ENCODE measurements at regions not wholly inside any gene's neighbourhood (a gene's known extent, or its start where the extent isn't known, plus 50 kb on each side); places are given as distances from the start of the nearest gene placed in this dataset.
A peak's percentile ranks its signal among the peaks of the same experiment; 100 is the strongest.

- DNase-seq (ENCODE audit: low spot score): no peak
Measured at GRCh38 chr2:196316050-196316430, 144.7 kb upstream of the STK17B start.

GRCh38 chr2:196318517-196319377 is 147.4 kb upstream of the STK17B start:
- DNase-seq (ENCODE audit: low spot score): no peak

GRCh38 chr2:196322973-196323810 is 151.8 kb upstream of the STK17B start:
- DNase-seq (ENCODE audit: low spot score): no peak

- DNase-seq (ENCODE audit: low spot score): no peak
Measured at GRCh38 chr2:196324211-196324610, 152.8 kb upstream of the STK17B start.

- no peak for DNase-seq (ENCODE audit: low spot score)
Measured at GRCh38 chr2:196328088-196328680, 156.8 kb upstream of the STK17B start.

- DNase-seq (ENCODE audit: low spot score): no peak
Measured at GRCh38 chr2:196329959-196330358, 158.6 kb upstream of the STK17B start.

- DNase-seq (ENCODE audit: low spot score): no peak
Measured at GRCh38 chr2:196330645-196331044, 159.3 kb upstream of the STK17B start.

- no peak for DNase-seq (ENCODE audit: low spot score)
Measured at GRCh38 chr2:196331143-196331542, 159.8 kb upstream of the STK17B start.

GRCh38 chr2:196331851-196332250 is 160.5 kb upstream of the STK17B start:
- DNase-seq (ENCODE audit: low spot score): no peak

GRCh38 chr2:196333397-196333796 is 162.0 kb upstream of the STK17B start:
- no peak for DNase-seq (ENCODE audit: low spot score)

GRCh38 chr2:196334710-196335109 is 163.3 kb upstream of the STK17B start:
- DNase-seq (ENCODE audit: low spot score): no peak

GRCh38 chr2:196335221-196335634 is 163.8 kb upstream of the STK17B start:
- DNase-seq (ENCODE audit: low spot score): no peak

GRCh38 chr2:196336207-196336606 is 164.8 kb upstream of the STK17B start:
- no peak for DNase-seq (ENCODE audit: low spot score)

- no peak for DNase-seq (ENCODE audit: low spot score)
Measured at GRCh38 chr2:196336715-196337114, 165.3 kb upstream of the STK17B start.

- peak; percentile 23 for DNase-seq (ENCODE audit: low spot score)
Measured at GRCh38 chr2:196337208-196337953, 166.0 kb upstream of the STK17B start.

GRCh38 chr2:196338440-196338839 is 167.1 kb upstream of the STK17B start:
- DNase-seq (ENCODE audit: low spot score): no peak

- no peak for DNase-seq (ENCODE audit: low spot score)
Measured at GRCh38 chr2:196341277-196341841, 170.0 kb upstream of the STK17B start.

GRCh38 chr2:196344397-196344796 is 173.0 kb upstream of the STK17B start:
- no peak for DNase-seq (ENCODE audit: low spot score)

GRCh38 chr2:196353717-196354116 is 182.3 kb upstream of the STK17B start:
- DNase-seq (ENCODE audit: low spot score): no peak

- no peak for DNase-seq (ENCODE audit: low spot score)
Measured at GRCh38 chr2:196354186-196354585, 182.8 kb upstream of the STK17B start.

- DNase-seq (ENCODE audit: low spot score): no peak
Measured at GRCh38 chr2:196356332-196356731, 185.0 kb upstream of the STK17B start.

GRCh38 chr2:196360650-196361049 is 189.3 kb upstream of the STK17B start:
- peak; percentile 8 for DNase-seq (ENCODE audit: low spot score)
